IMR-90 (cell line): ENCODE measurements at regions not wholly inside any gene's neighbourhood (a gene's known extent, or its start where the extent isn't known, plus 50 kb on each side); places are given as distances from the start of the nearest gene placed in this dataset.
A peak's percentile ranks its signal among the peaks of the same experiment; 100 is the strongest.

Experiments used
- ATAC-seq: fragments of 200-7000 bp; cut with Tn5 transposase; 2 replicates; pipeline ENCODE4 v1.9.1; 2020; ENCODE audit warnings: low read depth, mild to moderate bottlenecking, moderate library complexity
- BruUV-seq: library from RNA; stranded (reverse); fragments of 400-500 nt; replicated peaks from 2 replicates; lab custom pipeline; 2021; lab: Mats Ljungman, UMichigan
- CTCF ChIA-PET: fragments of 300-600 bp; formaldehyde crosslinking; extraction: SDS; loops from one replicate; lab custom pipeline; 2021; ENCODE audit warnings: antibody characterized with exemption; lab: Yijun Ruan, JAX
- POLR2A ChIA-PET: fragments of 300-600 bp; sonication (Branson Sonifier 250); formaldehyde crosslinking; loops from one replicate; lab custom pipeline; 2022; ENCODE audit warnings: antibody characterized with exemption; ENCODE audit not compliant: unreplicated experiment; lab: Charles Lee
- DNase-seq: peaks from one replicate; pipeline ENCODE4 v3.0.0; 2013
- H2AFZ ChIP-seq: replicated peaks from 2 replicates; pipeline ENCODE3; 2013; ENCODE audit warnings: low read length, mild to moderate bottlenecking; ENCODE audit not compliant: poor library complexity
- H2AK5ac ChIP-seq: 2 replicates; pipeline ENCODE4 v1.6.1; 2013; ENCODE audit warnings: low read depth, low read length, inconsistent platforms
- H2AK9ac ChIP-seq: replicated peaks from 2 replicates; pipeline ENCODE3; 2013; ENCODE audit warnings: mild to moderate bottlenecking, low read depth, low read length, moderate library complexity; ENCODE audit not compliant: poor library complexity
- H2BK120ac ChIP-seq: 2 replicates; pipeline ENCODE4 v1.6.1; 2013; ENCODE audit warnings: low read depth, low read length, inconsistent platforms
- H2BK15ac ChIP-seq: 3 replicates; pipeline ENCODE4 v1.6.1; 2013; ENCODE audit warnings: low read depth, low read length, inconsistent platforms
- H2BK20ac ChIP-seq: 2 replicates; pipeline ENCODE4 v1.6.1; 2013; ENCODE audit warnings: low read depth, mild to moderate bottlenecking, inconsistent platforms, low read length, moderate library complexity
- H2BK5ac ChIP-seq: 2 replicates; pipeline ENCODE4 v1.6.1; 2013; ENCODE audit warnings: mild to moderate bottlenecking, low read depth, low read length, inconsistent platforms; ENCODE audit not compliant: poor library complexity, severe bottlenecking
- H3K14ac ChIP-seq: replicated peaks from 2 replicates; pipeline ENCODE4 v1.6.1; 2013; ENCODE audit warnings: low read depth, low read length, inconsistent platforms
- H3K18ac ChIP-seq: 2 replicates; pipeline ENCODE4 v1.6.1; 2013; ENCODE audit warnings: low read depth, low read length, control low read depth
- H3K23ac ChIP-seq: 2 replicates; pipeline ENCODE4 v1.6.1; 2013; ENCODE audit warnings: low read depth, low read length, inconsistent platforms
- H3K27ac ChIP-seq: 2 replicates; pipeline ENCODE4 v1.5.1; 2013; ENCODE audit warnings: mild to moderate bottlenecking, control low read depth, low read length; ENCODE audit not compliant: insufficient read depth
- H3K27me3 ChIP-seq: 2 replicates; pipeline ENCODE4 v1.6.1; 2013; ENCODE audit warnings: low read length; ENCODE audit not compliant: control insufficient read depth, insufficient read depth
- H3K36me3 ChIP-seq: 2 replicates; pipeline ENCODE4 v1.6.1; 2013; ENCODE audit warnings: low read length, mixed read lengths; ENCODE audit not compliant: control insufficient read depth, insufficient read depth
- H3K4ac ChIP-seq: 2 replicates; pipeline ENCODE4 v1.6.1; 2013; ENCODE audit warnings: low read depth, low read length, inconsistent platforms
- H3K4me1 ChIP-seq: 2 replicates; pipeline ENCODE4 v1.6.1; 2013; ENCODE audit warnings: low read length, mixed read lengths; ENCODE audit not compliant: control insufficient read depth, insufficient read depth
- H3K4me2 ChIP-seq: 2 replicates; pipeline ENCODE4 v1.6.1; 2013; ENCODE audit warnings: low read depth, mild to moderate bottlenecking, control low read depth, low read length, moderate library complexity
- H3K4me3 ChIP-seq: 2 replicates; pipeline ENCODE4 v1.5.1; 2013; ENCODE audit warnings: low read depth, mild to moderate bottlenecking, control low read depth, low read length, moderate library complexity; ENCODE audit not compliant: insufficient read depth
- H3K56ac ChIP-seq: 2 replicates; pipeline ENCODE4 v1.6.1; 2013; ENCODE audit warnings: low read length, inconsistent platforms; ENCODE audit not compliant: insufficient read depth; ENCODE audit errors: extremely low read depth
- H3K79me1 ChIP-seq, 2 experiments: 2 replicates each; pipeline ENCODE4 v1.6.1; 2013; ENCODE audit warnings: low read length in 2 of 2, inconsistent platforms in 1 of 2, low read depth in 1 of 2
- H3K9ac ChIP-seq: 2 replicates; pipeline ENCODE4 v1.6.1; 2013; ENCODE audit warnings: low read depth, low read length, control low read depth
- H3K9me1 ChIP-seq: 2 replicates; pipeline ENCODE4 v1.6.1; 2013; ENCODE audit warnings: low read length, inconsistent platforms; ENCODE audit not compliant: insufficient read depth
- H3K9me3 ChIP-seq: 2 replicates; pipeline ENCODE4 v1.6.1; 2013; ENCODE audit warnings: low read length; ENCODE audit not compliant: control insufficient read depth, insufficient read depth
- H4K20me1 ChIP-seq: 2 replicates; pipeline ENCODE4 v1.6.1; 2013; ENCODE audit warnings: low read length, inconsistent platforms; ENCODE audit not compliant: insufficient read depth
- H4K5ac ChIP-seq: 2 replicates; pipeline ENCODE4 v1.6.1; 2013; ENCODE audit warnings: mild to moderate bottlenecking, low read depth, low read length, control low read depth
- H4K8ac ChIP-seq, 2 experiments: 2 replicates each; pipeline ENCODE4 v1.6.1; 2013; ENCODE audit warnings: low read depth in 2 of 2, low read length in 2 of 2, control low read depth in 1 of 2, inconsistent platforms in 1 of 2
- H4K91ac ChIP-seq: 2 replicates; pipeline ENCODE4 v1.6.1; 2013; ENCODE audit warnings: low read depth, low read length, inconsistent platforms; ENCODE audit not compliant: insufficient read depth
- CHD1 ChIP-seq: IDR thresholded peaks from 2 replicates; pipeline ENCODE4 v1.6.1; 2012; ENCODE audit warnings: low read depth, low read length, improper control_type of control experiment
- FOS ChIP-seq: fragments of 150-350 bp; IDR thresholded peaks from 2 replicates; pipeline ENCODE4 v1.6.1; 2016; ENCODE audit warnings: low read depth, low read length
- MAZ ChIP-seq: IDR thresholded peaks from 2 replicates; pipeline ENCODE4 v1.6.1; 2012; ENCODE audit warnings: low read depth, mild to moderate bottlenecking, low read length, improper control_type of control experiment, moderate library complexity, borderline replicate concordance
- NFE2L2 ChIP-seq: fragments of 150-350 bp; IDR thresholded peaks from 2 replicates; pipeline ENCODE4 v1.6.1; 2016; ENCODE audit warnings: low read depth, mild to moderate bottlenecking, low read length
- POLR2A ChIP-seq: IDR thresholded peaks from 2 replicates; pipeline ENCODE4 v1.6.1; 2012; ENCODE audit warnings: mild to moderate bottlenecking, low read depth, low read length
- RCOR1 ChIP-seq: IDR thresholded peaks from 2 replicates; pipeline ENCODE4 v1.6.1; 2012; ENCODE audit warnings: mild to moderate bottlenecking, low read length, improper control_type of control experiment; ENCODE audit not compliant: insufficient replicate concordance
- RFX5 ChIP-seq: IDR thresholded peaks from 2 replicates; pipeline ENCODE4 v1.8.0; 2012; ENCODE audit warnings: low read depth, mild to moderate bottlenecking, low read length, moderate library complexity
- WGBS, 2 experiments: methylation state at CpG; one replicate each; pipeline versions ENCODE4 v1.1.5 to v1.1.7; 2013; ENCODE audit warnings: missing lambda C conversion rate in 2 of 2; ENCODE audit not compliant: insufficient read length in 1 of 2; ENCODE audit errors: extremely low coverage in 2 of 2; 5-methylcytosine and 5-hydroxymethylcytosine counted together
- dilution Hi-C: fragments of 300-500 bp; cut with HindIII; formaldehyde crosslinking; loops from one replicate; pipeline ENCODE4 v1.14.3; 2018; ENCODE audit warnings: low sequenced_read_pairs; ENCODE audit not compliant: unreplicated experiment
- in situ Hi-C: fragments of 300-500 bp; cut with MboI; formaldehyde crosslinking; loops from 3 replicates; pipeline ENCODE4 v1.14.3; 2019; ENCODE audit warnings: low sequenced_read_pairs, inconsistent platforms, mixed read lengths
- intact Hi-C: fragments of 100-400 bp; cut with micrococcal nuclease; formaldehyde crosslinking; loops from 2 replicates; pipeline ENCODE4 v1.10.0; 2022

- Histone ChIP-seq H3K9me1 (peaks cover 4% of the 10 kb centered on the region; the same call in 1 of the 2 replicates), H2BK5ac (no peak overlapping the region), H4K20me1 (no peaks in the 10 kb centered on the region), H3K4ac (no peak overlapping the region), H2AK9ac (no peak overlapping the region), H3K23ac (no peak overlapping the region), H3K18ac (no peak overlapping the region), H3K36me3 (no peaks in the 10 kb centered on the region), H3K27ac (no peak overlapping the region), H2AK5ac (no peak overlapping the region), H3K9me3 (no peaks in the 10 kb centered on the region), H3K9ac (no peak overlapping the region), H3K4me3 (no peak overlapping the region), H3K27me3 (peaks cover 14% of the 10 kb centered on the region), H3K14ac (no peak overlapping the region), H2BK20ac (no peak overlapping the region), H3K79me1 (no peaks in the 10 kb centered on the region), H4K5ac (no peak overlapping the region), H2AFZ (peak overlapping the region; percentile 46), H2BK15ac (no peak overlapping the region), H4K8ac (no peak overlapping the region), H3K56ac (no peak overlapping the region), H3K4me1 (peaks cover 5% of the 10 kb centered on the region), H2BK120ac (no peak overlapping the region), H4K91ac (no peak overlapping the region), H3K4me2 (peak overlapping the region; percentile 33; the same call in 1 of the 2 replicates)
- dilution Hi-C loops, result no loop called here
- CTCF ChIA-PET, result no interaction called here
- BruUV-seq, result no TSS peak
- DNase-seq (no peak), ATAC-seq (no peak)
- POLR2A ChIA-PET, result no interaction called here
- TF ChIP-seq MAZ (no peak), FOS (no peak), POLR2A (no peak), RCOR1 (no peak), RFX5 (no peak), NFE2L2 (no peak), CHD1 (no peak)
- in situ Hi-C loops, result no loop called here
- 3% methylated on average over 4 of the region's 19 CpGs; no CpG with 5 or more reads in 1 of the 2 experiments for WGBS, 2 experiments
- intact Hi-C loops, result no loop called here
Observed at GRCh38 chr12:113762155-113762881, 203.8 kb downstream of the RBM19 start.
